ENCODE measurements at regions not wholly inside any gene's neighbourhood (a gene's known extent, or its start where the extent isn't known, plus 50 kb on each side); places are given as distances from the start of the nearest gene placed in this dataset.

DNA sequence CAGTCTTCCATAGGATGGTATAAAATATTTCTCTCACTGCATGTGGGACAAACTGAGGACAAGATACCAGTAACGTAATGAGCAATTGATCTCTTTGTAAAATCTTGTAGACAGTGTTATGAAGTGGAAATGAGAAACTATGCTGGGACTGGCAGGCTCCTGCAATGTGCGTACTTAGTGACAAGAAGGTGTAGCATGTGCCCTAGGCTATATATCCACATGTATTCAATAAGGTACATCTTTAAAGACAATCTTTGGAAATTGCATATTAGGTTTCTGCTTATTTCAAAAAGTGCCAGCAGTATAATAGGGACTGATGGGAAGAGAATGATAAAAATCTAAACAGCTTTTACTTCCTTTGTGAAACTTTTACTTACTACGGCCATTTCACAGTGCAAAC, 81.9 kb upstream of the GREM2 start:
- Histone ChIP-seq H3K4me3 (no peak overlapping the region), H4K20me1 (ENCODE audit: control insufficient read depth, insufficient read depth) (no peaks in the 10 kb centered on the region), H3K4me1 (ENCODE audit: control insufficient read depth, insufficient read depth, low read length) (no peaks in the 10 kb centered on the region), H3K79me2 (ENCODE audit: control insufficient read depth, insufficient read depth, low read length) (no peaks in the 10 kb centered on the region), H3K9me3 (replicated peaks; ENCODE audit: control insufficient read depth, insufficient read depth, low read length) (no peaks in the 10 kb centered on the region), H2AFZ (ENCODE audit: control insufficient read depth, low read depth, low read length) (no peak overlapping the region), H3K27me3 (replicated peaks in 1 of 2; ENCODE audit: control insufficient read depth in 2 of 2, insufficient read depth in 2 of 2, low read length in 1 of 2) (no peaks in the 10 kb centered on the region), H3K36me3 (ENCODE audit: control insufficient read depth in 2 of 2, insufficient read depth in 2 of 2, low read length in 1 of 2) (no peaks in the 10 kb centered on the region), H3K4me2 (ENCODE audit: control insufficient read depth, insufficient read depth) (no peak overlapping the region), H3K27ac (ENCODE audit: control insufficient read depth, insufficient read depth) (no peak overlapping the region), H3K9ac (ENCODE audit: control insufficient read depth, insufficient read depth, low read length) (no peak overlapping the region)
- ChIA-PET RAD21 (ENCODE audit: unreplicated experiment) (no interaction called here), POLR2A (no interaction called here), CTCF (interaction anchor here (0.7 to 3.0 kb wide), 2 partner anchors 235 to 239 kb away, joined by 3 to 13 read pairs; no protein-coding TSS in a partner anchor), SMC1A (ENCODE audit: uncharacterized antibody, unreplicated experiment) (interaction anchor here (0.6 kb wide), 1 partner anchor 36 kb away, joined by 3 read pairs; no protein-coding TSS in a partner anchor)
- intact Hi-C loops (cut with micrococcal nuclease; ENCODE audit: unreplicated experiment) = loop anchor here (2.0 kb wide), 1 partner anchor 239 kb away; no protein-coding TSS in a partner anchor
- DNase-seq (ENCODE audit: low read depth, low spot score) (no peak), ATAC-seq (no peak), FAIRE-seq (no peak)
- TF ChIP-seq PAX5 (IDR thresholded peaks at IDR 0.05; ENCODE audit: borderline replicate concordance, low read depth, low read length) = no peak
- no peak for TF ChIP-seq DPF2 (IDR thresholded peaks at IDR 0.05)
- no peak for TF ChIP-seq ZNF592 (IDR thresholded peaks at IDR 0.05)
- TF ChIP-seq, protein P1, sequence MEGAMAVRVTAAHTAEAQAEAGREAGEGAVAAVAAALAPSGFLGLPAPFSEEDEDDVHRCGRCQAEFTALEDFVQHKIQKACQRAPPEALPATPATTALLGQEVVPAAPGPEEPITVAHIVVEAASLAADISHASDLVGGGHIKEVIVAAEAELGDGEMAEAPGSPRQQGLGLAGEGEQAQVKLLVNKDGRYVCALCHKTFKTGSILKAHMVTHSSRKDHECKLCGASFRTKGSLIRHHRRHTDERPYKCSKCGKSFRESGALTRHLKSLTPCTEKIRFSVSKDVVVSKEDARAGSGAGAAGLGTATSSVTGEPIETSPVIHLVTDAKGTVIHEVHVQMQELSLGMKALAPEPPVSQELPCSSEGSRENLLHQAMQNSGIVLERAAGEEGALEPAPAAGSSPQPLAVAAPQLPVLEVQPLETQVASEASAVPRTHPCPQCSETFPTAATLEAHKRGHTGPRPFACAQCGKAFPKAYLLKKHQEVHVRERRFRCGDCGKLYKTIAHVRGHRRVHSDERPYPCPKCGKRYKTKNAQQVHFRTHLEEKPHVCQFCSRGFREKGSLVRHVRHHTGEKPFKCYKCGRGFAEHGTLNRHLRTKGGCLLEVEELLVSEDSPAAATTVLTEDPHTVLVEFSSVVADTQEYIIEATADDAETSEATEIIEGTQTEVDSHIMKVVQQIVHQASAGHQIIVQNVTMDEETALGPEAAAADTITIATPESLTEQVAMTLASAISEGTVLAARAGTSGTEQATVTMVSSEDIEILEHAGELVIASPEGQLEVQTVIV (IDR thresholded peaks at IDR 0.05; ENCODE audit: borderline replicate concordance, partially characterized antibody) = no peak
- no peak for TF ChIP-seq NFYB (IDR thresholded peaks at IDR 0.05; ENCODE audit: insufficient read depth, low read depth, low read length)
- no peak for TF ChIP-seq ZNF217 (IDR thresholded peaks at IDR 0.05)
- no peak for TF ChIP-seq SMARCA5 (IDR thresholded peaks at IDR 0.05)
- TF ChIP-seq RBBP5 (conservative IDR thresholded peaks at IDR 0.05) = no peak
- TF ChIP-seq, protein P2, sequence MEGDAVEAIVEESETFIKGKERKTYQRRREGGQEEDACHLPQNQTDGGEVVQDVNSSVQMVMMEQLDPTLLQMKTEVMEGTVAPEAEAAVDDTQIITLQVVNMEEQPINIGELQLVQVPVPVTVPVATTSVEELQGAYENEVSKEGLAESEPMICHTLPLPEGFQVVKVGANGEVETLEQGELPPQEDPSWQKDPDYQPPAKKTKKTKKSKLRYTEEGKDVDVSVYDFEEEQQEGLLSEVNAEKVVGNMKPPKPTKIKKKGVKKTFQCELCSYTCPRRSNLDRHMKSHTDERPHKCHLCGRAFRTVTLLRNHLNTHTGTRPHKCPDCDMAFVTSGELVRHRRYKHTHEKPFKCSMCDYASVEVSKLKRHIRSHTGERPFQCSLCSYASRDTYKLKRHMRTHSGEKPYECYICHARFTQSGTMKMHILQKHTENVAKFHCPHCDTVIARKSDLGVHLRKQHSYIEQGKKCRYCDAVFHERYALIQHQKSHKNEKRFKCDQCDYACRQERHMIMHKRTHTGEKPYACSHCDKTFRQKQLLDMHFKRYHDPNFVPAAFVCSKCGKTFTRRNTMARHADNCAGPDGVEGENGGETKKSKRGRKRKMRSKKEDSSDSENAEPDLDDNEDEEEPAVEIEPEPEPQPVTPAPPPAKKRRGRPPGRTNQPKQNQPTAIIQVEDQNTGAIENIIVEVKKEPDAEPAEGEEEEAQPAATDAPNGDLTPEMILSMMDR (IDR thresholded peaks at IDR 0.05 in 2 of 3, conservative IDR thresholded peaks at IDR 0.05 in 1 of 3; ENCODE audit: control insufficient read depth in 2 of 3, extremely low read depth in 1 of 3, insufficient read depth in 1 of 3, low read depth in 3 of 3, low read length in 3 of 3) = no peak
- no peak for TF ChIP-seq BRCA1 (IDR thresholded peaks at IDR 0.05; ENCODE audit: low read depth, low read length)
- TF ChIP-seq JUNB (IDR thresholded peaks at IDR 0.05) = no peak
- TF ChIP-seq BMI1 (IDR thresholded peaks at IDR 0.05; ENCODE audit: borderline replicate concordance) = no peak
- in situ Hi-C loops (cut with MboI) = no loop called here
- 31% methylated on average over 3 of the region's 3 CpGs for WGBS (ENCODE audit: insufficient coverage, insufficient replicate concordance, low lambda C conversion rate, missing lambda C conversion rate)
- no TSS peak for BruUV-seq (replicated peaks)
